Mucosa of descending colon (tissue), 3 donors: ENCODE measurements at regions not wholly inside any gene's neighbourhood (a gene's known extent, or its start where the extent isn't known, plus 50 kb on each side); places are given as distances from the start of the nearest gene placed in this dataset.

Experiments used
- ATAC-seq: fragments of 200-7000 bp; cut with Tn5 transposase; one replicate; pipeline ENCODE4 v1.9.1; 2020; ENCODE audit warnings: mild to moderate bottlenecking, moderate library complexity
- DNase-seq, 3 donors: peaks; one replicate each; pipeline ENCODE4 v3.0.0-alpha.2; 2020
- H3K36me3 ChIP-seq: fragments of 200-600 bp; one replicate; pipeline ENCODE4 v1.8.0; 2021; ENCODE audit warnings: low read depth, mild to moderate bottlenecking
- H3K4me1 ChIP-seq: fragments of 200-600 bp; one replicate; pipeline ENCODE4 v1.8.0; 2021; ENCODE audit warnings: low read depth, mild to moderate bottlenecking
- H3K4me3 ChIP-seq: fragments of 200-600 bp; one replicate; pipeline ENCODE4 v1.8.0; 2021; ENCODE audit warnings: mild to moderate bottlenecking
- H3K9me3 ChIP-seq: fragments of 200-600 bp; one replicate; pipeline ENCODE4 v1.8.0; 2021; ENCODE audit warnings: mild to moderate bottlenecking
- CTCF ChIP-seq: fragments of 200-600 bp; IDR thresholded peaks from one replicate; pipeline ENCODE4 v1.8.0; 2022; ENCODE audit warnings: antibody characterized with exemption, mild to moderate bottlenecking
- intact Hi-C, 2 donors: fragments of 100-400 bp; cut with DNase I in 1 of 2; cut with micrococcal nuclease in 1 of 2; formaldehyde crosslinking; loops; one replicate each; pipeline versions ENCODE4 v1.11.0 to v1.11.1; 2022; cut with DNase I, micrococcal nuclease
- donor health status: DM: no; HTN: no; CAD: no; lungs with moderate emphysema.
- donor health status: DM: no; HTN: no; CAD: no.
- donor health status: DM: no; HTN: yes; CAD: no.

GRCh38 chr6:21442874-21443273 is 150.7 kb upstream of the SOX4 start:
- intact Hi-C loops, result no loop called here
- DNase-seq (no peak), ATAC-seq (no peak)
- no peak for TF ChIP-seq CTCF
- Histone ChIP-seq H3K4me3 (no peak overlapping the region), H3K4me1 (no peaks in the 10 kb centered on the region), H3K9me3 (no peaks in the 10 kb centered on the region), H3K36me3 (no peaks in the 10 kb centered on the region)

- DNase-seq, result no peak
- ATAC-seq, result no peak
- Histone ChIP-seq H3K36me3 (no peaks in the 10 kb centered on the region), H3K4me1 (no peaks in the 10 kb centered on the region), H3K9me3 (no peaks in the 10 kb centered on the region), H3K4me3 (no peak overlapping the region)
- intact Hi-C loops, result no loop called here
- TF ChIP-seq CTCF, result no peak
Measured at GRCh38 chr6:21444711-21445260, 148.8 kb upstream of the SOX4 start.

- no peaks in the 10 kb centered on the region for H3K4me1 ChIP-seq
- H3K36me3 ChIP-seq, result no peaks in the 10 kb centered on the region
- H3K9me3 ChIP-seq, result no peaks in the 10 kb centered on the region
- DNase-seq, result no peak
- intact Hi-C loops, result no loop called here
- no peak for ATAC-seq
- no peak for TF ChIP-seq CTCF
- H3K4me3 ChIP-seq, result no peak overlapping the region
Measured at GRCh38 chr6:21447987-21448386, 145.6 kb upstream of the SOX4 start.

- Histone ChIP-seq H3K4me1 (no peaks in the 10 kb centered on the region), H3K9me3 (no peaks in the 10 kb centered on the region), H3K36me3 (no peaks in the 10 kb centered on the region), H3K4me3 (no peak overlapping the region)
- DNase-seq, result no peak
- intact Hi-C loops, result no loop called here
- TF ChIP-seq CTCF, result no peak
- no peak for ATAC-seq
Measured at GRCh38 chr6:21448485-21449109, 145.0 kb upstream of the SOX4 start.

- DNase-seq (no peak), ATAC-seq (no peak)
- Histone ChIP-seq H3K36me3 (no peaks in the 10 kb centered on the region), H3K4me1 (no peaks in the 10 kb centered on the region), H3K4me3 (no peak overlapping the region), H3K9me3 (no peaks in the 10 kb centered on the region)
- no peak for TF ChIP-seq CTCF
- intact Hi-C loops, result no loop called here
Measured at GRCh38 chr6:21450149-21450548, 143.4 kb upstream of the SOX4 start.

- no peak for TF ChIP-seq CTCF
- no peaks in the 10 kb centered on the region for H3K36me3 ChIP-seq
Measured at GRCh38 chr6:21450628-21451027, 142.9 kb upstream of the SOX4 start.

More at GRCh38 chr6:21450628-21451027, 142.9 kb upstream of the SOX4 start:
- no peaks in the 10 kb centered on the region for H3K4me1 ChIP-seq
- no peaks in the 10 kb centered on the region for H3K9me3 ChIP-seq
- intact Hi-C loops, result no loop called here
- no peak overlapping the region for H3K4me3 ChIP-seq
- DNase-seq (no peak), ATAC-seq (no peak)
